Embryonic facial prominence (tissue), 1 donor: ENCODE measurements at regions not wholly inside any gene's neighbourhood (a gene's known extent, or its start where the extent isn't known, plus 50 kb on each side); places are given as distances from the start of the nearest gene placed in this dataset.
"Not testable (repeated sequence)": the region's sequence is repeated elsewhere in the genome, so short reads cannot be mapped to it uniquely, and the experiment has no call there.

Experiments
- DNase-seq: peaks from one replicate; pipeline ENCODE4 v3.0.0-alpha.2; 2016; ENCODE audit errors: extremely low spot score

DNA sequence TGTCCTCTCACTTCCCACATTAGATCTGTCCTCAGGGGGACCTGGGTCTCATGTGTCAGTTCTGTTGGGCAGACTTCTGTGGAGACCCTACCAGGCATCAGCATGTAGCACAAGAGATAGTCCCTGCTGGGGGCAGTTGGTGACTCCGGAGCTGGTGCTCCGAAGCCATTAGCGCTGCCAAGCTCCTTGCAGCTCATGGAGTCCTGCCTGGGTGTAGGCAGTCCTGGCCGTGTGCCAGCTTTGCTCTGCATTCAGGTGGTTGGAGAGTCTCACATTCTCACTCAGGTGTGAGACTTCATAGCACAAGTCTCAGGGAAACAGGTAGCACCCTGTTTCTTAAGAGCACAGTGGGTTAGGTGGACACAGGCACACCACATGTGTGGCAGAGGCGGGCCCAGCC, 202.3 kb downstream of the LIPI start:
- not testable (repeated sequence) for DNase-seq

DNA sequence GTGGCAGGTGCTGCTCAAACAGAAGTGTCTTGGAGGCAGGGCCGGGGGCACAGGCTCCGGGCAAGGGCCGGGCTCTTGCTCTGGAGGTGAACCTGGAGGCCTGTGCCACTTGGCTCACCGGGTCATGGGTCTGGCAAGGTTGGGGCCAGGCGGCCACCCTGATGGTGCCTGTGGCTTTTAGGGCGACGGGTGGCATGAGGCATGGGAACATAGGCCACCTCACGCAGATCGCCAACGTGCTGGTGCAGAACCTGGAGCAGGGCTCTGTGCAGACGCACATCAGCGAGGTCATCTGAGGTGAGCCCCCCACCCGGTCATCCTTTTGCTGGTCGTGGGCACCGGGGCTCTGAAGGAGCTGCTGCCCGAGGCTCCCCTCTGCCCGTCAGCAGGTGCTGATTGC, 202.7 kb downstream of the LIPI start:
- not testable (repeated sequence) for DNase-seq

DNA sequence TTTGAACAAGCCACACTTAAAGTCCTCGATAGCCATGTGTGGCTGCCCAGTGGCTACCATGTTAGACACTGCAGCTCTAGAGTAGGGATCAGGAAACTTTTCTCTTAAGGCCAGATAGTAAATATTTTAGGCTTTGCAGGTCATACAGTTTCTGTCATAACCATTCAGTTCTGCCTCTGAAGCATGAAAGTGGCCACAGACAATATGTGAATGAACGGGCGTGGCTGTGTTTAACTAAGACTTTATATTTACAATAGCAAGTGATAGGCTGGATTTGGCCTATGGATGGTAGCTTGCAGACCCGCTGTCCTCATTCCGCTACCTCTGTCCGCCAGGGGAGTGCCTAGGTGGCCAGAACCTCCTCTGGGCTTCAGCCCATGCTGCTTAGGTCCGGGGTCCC, 204.6 kb downstream of the LIPI start:
- not testable (repeated sequence) for DNase-seq

DNA sequence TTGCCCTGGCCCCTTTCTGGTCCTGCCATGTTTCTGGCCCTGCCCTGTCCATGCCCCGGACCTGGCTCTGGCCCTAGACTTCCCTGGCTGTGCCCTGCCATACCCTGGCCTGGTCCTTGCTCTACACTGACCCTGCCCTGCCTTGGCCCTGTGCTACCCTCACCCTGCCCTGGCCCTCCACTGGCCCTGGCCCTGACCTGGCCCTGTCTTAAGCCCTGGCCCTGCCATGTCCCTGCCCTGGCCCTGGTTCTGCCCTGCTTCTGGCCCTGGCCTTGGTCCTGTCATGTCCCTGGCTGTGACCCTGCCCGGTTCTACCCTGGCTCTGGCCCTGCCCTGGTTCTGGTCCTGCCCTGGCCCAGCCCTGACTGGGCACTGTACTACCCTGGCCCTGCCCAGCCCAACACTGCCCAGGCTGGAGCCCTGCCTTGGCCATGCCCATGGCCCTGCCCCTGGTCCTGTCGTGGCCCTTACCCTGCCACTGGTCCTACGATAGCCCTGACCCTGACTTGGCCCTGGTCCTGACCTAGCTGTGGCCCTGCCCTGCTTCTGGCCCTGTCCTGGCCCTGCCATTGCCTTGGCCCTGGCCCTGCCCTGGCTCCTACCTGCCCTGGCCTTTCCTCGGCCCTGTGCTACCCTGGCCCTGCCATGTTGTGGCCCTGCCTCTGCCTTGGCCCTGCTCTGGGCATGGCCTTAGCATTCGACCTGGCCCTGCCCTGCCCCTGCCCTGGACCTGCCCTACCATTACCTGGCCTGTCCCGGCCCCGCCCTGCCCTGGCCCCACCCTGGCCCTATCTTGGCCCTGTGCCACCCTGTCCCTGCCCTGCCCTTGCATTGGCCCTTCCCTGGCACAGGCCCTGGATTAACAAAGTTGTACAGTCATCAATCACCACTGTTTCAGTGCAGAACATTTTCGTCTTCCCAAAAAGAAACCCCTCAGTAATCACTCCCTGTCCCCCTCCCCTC, 223.5 kb downstream of the LIPI start:
- not testable (repeated sequence) for DNase-seq

DNA sequence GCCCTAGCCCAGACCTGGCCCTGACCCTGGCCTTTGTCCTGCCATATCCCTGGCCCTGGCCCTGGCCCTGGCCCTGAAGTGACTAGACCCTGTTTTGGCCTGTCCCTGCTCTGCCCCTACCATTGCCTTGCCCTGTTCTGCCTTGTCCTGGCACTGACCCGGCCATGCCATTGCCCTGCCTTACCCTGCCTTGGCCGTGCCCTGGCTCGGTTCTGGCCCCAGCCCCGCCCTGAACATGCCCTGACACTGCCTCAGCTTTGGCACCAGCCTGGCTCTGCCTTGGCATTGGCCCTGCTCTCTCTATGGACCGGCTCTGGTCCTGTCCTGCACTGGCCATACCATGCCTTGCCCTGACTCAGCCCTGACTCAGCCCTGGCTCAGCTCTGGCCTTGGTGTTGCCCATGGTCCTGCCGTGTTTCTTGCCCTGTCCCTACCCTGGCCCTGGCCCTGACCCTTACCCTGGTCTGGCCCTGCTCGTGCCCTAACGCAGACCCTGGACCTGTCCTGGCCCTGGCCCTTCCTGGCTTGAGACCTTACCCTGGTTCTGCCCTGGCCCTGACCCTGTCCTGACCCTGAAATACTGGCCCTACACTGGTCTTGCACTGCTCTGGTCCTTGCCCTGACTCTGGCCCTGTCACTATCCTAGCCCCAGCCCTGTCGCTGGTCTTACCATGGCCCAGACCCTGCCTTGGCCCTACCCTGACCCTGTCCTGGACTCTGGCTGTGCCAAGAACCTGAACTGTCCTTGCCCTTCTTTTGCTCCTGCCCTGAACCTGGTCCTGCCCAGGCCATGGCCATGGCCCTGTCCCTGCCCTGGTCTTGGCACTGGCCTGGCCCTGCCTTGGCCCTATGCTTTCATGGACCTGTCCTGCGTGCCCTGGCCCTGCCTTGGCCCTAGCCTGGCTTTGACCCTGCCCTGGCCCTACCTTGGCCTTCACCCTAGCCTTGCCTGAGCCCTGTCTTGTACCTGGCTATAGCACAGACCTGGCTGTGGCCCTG, 224.6 kb downstream of the LIPI start:
- not testable (repeated sequence) for DNase-seq

DNA sequence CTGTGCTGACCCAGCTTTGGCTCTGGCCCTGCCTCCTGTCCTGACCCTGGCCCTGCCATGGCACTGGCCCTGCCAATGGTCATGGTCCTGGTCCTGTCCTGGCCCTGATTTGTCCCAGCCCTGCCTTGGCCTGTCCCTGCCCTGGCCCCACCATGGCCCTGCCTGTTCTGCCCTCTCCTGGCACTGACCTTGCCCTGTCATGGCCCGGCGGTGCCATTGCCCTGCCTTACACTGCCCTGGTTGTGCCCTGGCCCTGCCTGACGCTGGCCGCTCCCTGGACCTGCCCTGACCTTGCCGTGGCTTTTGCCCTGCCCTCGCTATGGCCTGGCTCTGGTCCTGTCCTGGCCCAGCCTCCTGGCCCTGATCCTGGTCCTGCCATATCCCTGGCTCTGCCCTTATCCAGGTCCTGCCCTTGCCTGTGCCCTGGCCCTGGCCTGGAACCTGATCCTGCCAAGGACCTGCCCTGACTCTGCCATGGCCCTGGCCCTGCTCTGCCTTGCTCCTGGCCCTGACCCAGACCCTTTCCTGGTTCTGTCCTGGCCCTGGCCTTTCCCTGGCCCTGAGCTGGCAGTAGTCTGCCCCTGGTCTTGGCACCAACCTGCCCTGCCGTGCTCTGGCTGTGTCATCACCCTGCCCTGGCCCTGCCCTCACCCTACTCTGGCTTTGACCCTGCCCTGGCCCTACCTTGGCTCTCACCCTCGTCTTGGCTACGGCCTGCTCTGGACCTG, 225.5 kb downstream of the LIPI start:
- DNase-seq, result not testable (repeated sequence)

DNA sequence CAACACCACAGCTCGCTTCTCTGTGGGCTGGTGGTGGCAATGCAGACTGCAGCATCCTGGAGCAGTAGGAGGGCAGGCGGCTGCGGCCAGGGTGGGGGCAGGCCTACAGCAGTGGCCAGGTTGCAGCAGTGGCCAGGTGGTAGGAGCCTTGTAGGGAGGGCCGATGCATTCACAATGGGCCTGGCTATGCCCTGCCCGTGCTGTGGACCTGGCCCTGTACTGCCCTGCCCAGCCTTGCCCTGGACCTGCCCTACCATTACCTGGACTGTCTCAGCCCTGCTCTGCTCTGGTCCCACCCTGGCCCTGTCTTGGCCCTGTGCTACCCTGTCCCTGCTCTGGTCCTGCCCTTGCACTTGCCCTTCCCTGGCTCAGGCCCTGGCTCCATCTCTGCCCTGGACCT, 226.0 kb downstream of the LIPI start:
- DNase-seq, result not testable (repeated sequence)

DNA sequence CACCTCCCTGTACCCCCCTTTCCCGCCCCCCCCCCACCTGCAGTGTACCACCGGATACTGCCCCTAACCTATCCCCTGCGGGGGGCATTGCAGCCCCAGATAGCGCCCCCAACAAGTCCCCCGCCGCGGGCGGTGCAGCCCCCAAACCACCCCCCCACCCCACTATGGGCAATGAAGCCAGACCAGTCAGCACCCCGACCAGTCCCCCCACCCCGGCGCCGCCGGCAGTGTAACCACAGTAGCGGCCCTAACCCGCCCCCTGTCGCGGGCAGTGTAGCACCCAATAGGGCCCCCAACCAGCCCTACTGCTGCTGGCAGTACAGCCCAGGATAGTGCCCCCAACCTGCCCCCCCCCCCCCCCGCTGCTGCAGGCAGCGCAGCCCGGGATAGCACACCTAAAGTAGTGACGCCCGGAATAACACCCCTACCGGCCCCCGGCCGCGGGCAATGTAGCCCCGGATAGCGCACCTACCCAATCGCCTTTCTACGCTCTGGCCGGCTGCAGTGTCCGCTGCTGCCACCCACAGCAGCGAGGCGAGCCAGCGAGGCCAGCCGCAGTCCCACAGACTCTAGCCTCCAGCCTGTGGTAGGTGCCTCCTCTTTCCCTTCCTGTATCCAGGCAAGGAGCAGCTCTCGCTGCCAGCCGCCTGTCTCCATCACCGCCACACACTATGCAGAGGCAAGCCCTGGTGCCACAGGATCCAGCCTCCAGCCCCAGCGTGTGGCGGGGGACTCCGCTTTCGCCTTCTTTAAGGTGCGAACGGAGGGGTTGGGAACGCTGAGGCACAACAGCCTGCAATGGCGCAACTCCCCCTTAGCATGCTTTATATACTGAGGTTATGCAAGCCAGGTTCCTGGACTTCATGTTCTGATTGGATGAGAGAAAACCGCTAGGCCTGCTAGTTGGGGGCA, 229.3 kb downstream of the LIPI start:
- not testable (repeated sequence) for DNase-seq

DNA sequence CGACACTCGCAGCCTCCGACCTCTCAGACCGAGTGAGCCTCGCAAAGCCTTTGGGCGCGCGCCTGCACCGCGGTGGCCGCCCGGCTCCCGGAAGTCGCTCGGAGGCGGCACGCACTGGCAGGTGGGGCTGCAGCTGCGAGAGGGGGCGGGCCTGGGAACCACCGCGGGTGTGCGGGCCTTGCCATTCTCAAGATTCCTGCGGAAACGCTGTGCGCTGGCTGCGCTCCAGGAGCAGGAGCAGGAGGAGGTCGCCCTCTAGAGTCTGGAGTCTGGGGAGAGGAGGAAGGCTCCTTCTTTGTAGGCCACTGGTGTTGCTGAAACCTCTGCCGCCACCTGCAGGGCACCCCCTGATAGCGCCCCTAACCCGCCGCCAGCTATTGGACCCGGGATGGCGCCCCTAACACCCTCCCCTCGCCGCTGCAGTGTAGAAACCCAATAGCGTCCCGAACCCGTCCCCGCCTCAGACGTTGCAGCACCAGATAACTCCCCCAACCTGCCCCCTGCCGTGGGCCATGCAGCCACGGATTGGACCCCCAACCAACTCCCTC, 230.6 kb downstream of the LIPI start:
- not testable (repeated sequence) for DNase-seq

DNA sequence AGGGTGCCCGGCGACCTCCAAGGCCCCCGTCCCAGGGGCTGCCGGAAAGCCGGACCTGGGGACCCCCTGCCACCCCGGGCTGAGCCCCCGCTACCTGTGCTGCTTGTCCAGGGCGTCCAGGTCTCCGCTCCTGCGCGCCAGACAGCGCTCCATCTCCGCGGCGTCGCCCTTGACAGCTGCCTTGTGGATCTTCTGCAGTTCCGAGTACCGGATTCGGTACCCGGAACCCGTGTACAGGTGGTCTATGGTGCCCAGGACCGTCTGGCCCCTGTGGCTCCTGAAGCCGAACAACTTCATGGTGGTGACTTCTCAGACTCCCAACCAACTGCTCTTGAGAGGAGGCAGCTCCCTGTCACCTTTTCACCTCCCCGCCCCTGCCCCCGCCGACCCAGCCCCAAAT, 231.1 kb downstream of the LIPI start:
- not testable (repeated sequence) for DNase-seq

DNA sequence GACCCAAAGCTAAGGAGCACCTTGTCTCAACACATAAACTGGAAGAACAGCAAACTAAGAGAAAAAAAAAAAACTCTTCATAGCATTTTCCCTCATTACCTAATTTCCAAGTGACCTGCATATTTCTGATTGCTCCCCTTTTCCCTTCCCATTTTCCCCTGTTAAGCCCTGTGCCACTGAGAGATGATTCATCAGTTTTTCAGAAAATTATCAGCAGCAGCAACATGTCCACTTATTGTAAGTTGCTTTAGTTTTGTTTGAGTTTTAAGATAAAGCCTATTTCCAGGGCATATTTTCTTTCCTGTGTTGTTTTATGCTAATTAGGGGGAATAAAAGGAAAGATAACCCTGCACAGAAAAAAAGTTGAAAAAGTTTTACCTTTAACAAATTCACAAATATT, 236.2 kb downstream of the LIPI start:
- not testable (repeated sequence) for DNase-seq

DNA sequence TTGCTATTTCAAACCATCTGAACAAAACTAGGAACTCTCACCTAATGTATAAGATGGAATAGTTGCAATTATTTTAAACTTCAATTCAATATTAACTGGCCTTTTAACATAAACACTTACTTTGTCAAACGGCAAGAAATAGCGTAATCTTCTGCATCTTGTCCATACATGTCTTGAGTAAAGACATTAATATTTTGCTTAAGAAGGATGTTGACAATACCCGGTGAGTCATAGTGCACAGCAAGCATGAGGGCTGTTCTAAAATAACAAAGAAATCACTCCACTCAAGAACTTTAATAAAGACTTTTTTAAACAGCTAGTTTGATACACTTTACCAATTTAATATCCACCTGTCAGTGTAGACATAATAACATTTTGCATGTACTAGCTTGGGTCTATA, 240.9 kb downstream of the LIPI start:
- not testable (repeated sequence) for DNase-seq

DNA sequence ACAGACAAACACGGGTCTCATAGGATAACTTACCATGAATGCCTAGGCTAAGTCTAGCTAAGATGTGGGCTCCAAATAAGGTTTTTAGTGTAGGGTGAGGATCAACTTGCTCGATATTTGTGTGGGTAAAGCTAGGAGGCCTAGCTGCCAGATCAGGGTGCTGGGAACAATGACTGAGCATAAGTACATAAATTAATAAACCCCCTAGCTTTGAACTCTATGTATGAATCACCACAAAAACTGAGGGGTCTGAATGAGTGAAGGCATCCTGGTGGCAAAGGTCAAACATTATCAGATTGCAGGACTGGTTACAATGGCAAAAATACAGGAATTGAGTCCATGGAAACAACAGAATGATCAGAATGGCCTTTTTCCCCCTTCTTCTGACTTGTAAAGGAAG, 241.8 kb downstream of the LIPI start:
- DNase-seq, result not testable (repeated sequence)

DNA sequence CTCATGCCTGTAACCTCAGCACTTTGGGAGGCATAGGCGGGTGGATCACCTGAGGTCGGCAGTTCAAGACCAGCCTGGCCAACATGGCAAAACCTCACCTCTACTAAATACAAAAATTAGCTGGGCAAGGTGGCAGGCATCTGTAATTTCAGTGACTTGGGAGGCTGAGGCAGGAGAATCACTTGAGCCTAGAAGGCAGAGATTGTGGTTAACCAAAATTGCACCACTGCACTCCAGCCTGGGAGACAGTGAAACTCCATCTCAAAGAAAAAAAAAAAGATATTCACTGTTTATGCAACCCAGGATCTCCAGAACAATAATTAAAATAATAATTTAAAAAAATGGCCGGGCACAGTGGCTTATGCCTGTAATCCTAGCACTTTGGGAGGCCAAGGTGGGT, 247.5 kb downstream of the LIPI start:
- not testable (repeated sequence) for DNase-seq

DNA sequence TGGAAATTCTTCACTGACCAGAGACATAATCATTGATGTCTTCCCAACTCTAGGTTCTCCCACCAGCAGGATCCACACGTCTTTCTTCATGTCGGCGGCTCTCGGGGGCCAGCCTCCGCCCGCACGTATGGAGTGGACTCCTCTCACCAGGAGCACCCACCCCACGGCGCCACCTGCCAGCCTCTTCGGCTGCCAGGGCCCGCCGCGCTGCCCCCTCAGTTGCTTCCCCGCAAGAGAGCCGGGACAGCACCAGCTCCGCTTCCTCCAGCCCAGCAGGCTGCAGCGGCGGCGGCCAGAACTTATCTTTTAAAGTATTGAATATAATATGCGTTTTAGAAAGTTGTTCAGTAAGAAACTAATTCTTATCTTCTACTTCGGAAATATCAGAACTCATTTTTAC, 273.5 kb downstream of the LIPI start:
- DNase-seq, result no peak

DNA sequence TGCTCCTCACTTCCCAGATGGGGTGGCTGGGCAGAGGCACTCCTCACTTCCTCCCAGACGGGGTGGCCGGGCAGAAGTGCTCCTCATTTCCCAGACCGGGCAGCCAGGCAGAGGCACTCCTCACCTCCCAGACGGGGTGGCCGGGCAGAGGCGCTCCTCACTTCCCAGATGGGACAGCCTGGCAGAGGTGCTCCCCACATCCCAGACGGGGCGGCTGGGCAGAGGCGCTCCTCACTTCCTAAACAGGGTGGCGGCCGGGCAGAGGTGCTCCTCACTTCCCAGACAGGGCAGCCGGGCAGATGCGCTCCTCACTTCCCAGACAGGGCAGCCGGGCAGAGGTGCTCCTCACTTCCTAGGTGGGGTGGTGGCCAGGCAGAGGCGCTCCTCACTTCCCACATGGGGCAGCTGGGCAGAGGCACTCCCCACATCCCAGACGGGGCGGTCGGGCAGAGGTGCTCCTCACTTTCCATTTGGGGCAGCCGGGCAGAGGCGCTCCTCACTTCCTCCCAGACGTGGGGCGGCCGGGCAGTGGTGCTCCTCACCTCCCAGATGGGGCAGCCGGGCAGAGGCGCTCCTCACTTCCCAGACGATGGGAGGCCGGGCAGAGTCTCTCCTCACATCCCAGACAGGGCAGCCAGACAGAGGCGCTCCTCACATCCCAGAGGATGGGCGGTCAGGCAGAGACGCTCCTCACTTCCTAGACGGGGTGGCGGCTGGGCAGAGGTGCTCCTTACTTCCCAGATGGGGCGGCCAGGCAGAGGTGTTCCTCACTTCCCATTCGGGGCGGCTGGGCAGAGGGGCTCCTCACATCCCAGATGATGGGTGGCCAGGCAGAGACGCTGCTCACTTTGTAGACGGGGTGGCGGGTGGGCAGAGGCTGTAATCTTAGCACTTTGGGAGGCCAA, 274.5 kb downstream of the LIPI start:
- DNase-seq, result not testable (repeated sequence)

DNA sequence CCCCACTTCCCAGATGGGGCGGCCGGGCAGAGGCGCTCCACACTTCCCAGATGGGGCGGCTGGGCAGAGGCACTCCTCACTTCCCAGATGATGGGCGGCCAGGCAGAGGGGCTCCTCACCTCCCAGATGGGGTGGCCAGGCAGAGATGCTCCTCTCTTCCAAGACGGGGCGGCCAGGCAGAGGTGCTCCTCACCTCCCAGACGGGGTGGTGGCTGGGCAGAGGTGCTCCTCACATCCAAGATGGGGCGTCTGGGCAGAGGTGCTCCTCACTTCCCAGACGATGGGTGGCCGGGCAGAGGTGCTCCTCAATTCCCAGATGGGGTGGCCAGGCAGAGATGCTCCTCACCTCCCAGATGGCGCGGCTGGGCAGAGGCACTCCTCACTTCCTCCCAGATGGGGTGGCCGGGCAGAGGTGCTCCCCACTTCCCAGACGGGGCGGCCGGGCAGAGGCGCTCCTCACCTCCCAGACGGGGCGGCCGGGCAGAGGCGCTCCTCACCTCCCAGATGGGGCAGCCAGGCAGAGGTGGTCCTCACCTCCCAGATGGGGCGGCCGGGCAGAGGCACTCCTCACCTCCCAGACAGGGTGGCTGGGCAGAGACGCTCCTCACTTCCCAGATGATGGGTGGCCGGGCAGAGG, 275.2 kb downstream of the LIPI start:
- DNase-seq, result not testable (repeated sequence)

DNA sequence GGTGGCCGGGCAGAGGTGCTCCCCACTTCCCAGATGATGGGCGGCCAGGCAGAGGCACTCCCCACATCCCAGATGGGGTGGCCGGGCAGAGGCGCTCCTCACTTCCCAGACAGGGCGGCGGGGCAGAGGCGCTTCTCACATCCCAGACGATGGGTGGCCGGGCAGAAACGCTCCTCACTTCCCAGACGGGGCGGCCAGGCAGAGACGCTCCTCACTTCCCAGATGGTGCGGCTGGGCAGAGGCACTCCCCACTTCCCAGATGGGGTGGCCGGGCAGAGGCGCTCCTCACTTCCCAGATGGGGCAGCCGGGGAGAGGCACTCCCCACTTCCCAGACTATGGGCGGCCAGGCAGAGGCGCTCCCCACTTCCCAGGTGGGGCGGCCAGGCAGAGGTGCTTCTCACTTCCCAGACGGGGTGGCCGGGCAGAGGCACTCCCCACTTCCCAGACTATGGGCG, 275.8 kb downstream of the LIPI start:
- DNase-seq, result not testable (repeated sequence)
